ENCODE measurements at regions not wholly inside any gene's neighbourhood (a gene's known extent, or its start where the extent isn't known, plus 50 kb on each side); places are given as distances from the start of the nearest gene placed in this dataset.

GRCh38 chr7:9939176-9939575, 1034.5 kb upstream of the PHF14 start:
- TF ChIP-seq, protein P1, sequence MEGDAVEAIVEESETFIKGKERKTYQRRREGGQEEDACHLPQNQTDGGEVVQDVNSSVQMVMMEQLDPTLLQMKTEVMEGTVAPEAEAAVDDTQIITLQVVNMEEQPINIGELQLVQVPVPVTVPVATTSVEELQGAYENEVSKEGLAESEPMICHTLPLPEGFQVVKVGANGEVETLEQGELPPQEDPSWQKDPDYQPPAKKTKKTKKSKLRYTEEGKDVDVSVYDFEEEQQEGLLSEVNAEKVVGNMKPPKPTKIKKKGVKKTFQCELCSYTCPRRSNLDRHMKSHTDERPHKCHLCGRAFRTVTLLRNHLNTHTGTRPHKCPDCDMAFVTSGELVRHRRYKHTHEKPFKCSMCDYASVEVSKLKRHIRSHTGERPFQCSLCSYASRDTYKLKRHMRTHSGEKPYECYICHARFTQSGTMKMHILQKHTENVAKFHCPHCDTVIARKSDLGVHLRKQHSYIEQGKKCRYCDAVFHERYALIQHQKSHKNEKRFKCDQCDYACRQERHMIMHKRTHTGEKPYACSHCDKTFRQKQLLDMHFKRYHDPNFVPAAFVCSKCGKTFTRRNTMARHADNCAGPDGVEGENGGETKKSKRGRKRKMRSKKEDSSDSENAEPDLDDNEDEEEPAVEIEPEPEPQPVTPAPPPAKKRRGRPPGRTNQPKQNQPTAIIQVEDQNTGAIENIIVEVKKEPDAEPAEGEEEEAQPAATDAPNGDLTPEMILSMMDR (IDR thresholded peaks at IDR 0.05), result no peak
- no peak for TF ChIP-seq POLR2A (IDR thresholded peaks at IDR 0.05)
- no peak for TF ChIP-seq POLR2AphosphoS5 (IDR thresholded peaks at IDR 0.05)
- no peak for TF ChIP-seq EP300 (IDR thresholded peaks at IDR 0.05)
